ENCODE measurements at regions not wholly inside any gene's neighbourhood (a gene's known extent, or its start where the extent isn't known, plus 50 kb on each side); places are given as distances from the start of the nearest gene placed in this dataset.

DNA sequence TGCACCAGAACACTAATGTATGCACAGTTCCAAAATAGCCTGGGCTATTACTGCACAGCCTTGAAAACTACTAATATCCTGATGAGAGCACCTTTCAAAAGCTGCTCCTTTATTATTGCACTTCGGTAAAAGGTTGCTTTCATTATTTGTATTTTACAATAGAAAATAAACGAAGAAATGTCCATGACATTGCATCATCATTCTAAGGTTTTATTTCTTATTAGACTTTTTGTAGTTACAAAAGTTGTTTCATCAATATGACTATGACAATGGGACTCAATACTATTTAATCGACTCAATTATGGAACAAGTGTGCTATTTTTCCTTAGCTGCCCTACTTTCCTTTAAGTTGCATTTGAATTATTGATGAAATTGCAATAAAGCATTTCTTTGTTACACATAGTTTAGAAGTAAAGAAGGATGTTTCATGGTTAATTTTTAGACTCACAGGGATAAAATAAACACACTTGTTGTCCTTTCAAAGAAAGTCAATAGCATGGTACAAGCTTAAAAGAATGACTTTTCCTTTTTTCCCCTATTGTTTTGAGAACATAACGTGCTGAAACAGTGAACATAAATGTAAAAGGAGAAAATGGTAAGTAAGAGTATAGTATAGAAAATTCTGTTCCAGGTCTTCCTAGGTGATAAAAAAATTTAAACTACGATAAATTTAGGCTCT, 407.6 kb downstream of the BCAT1 start:
- Histone ChIP-seq H3K23ac (ENCODE audit: low read depth, low read length) (0 out of 2 replicates have a peak overlapping the region, but pooled peaks have one; percentile 45), H2AFZ (replicated peaks; ENCODE audit: low read length, poor library complexity) (no peak overlapping the region)

More for the DNA sequence above, 407.6 kb downstream of the BCAT1 start:
- H4K20me1 ChIP-seq (ENCODE audit: insufficient read depth, low read length) = no peaks in the 10 kb centered on the region
- WGBS, 2 experiments (ENCODE audit: extremely low coverage in 2 of 2, insufficient read length in 1 of 2) = no CpG with 5 or more reads among the region's 5 CpGs
- TF ChIP-seq MXI1 (IDR thresholded peaks at IDR 0.05; ENCODE audit: borderline replicate concordance, low read depth, low read length) (no peak), CEBPB (IDR thresholded peaks at IDR 0.05; ENCODE audit: low read depth, low read length) (peak; percentile 72; the same call in 1 of the 2 replicates), CHD1 (IDR thresholded peaks at IDR 0.05; ENCODE audit: low read depth, low read length) (no peak), RFX5 (IDR thresholded peaks at IDR 0.05; ENCODE audit: low read depth, low read length) (no peak)
- no peak overlapping the region for H2AK9ac ChIP-seq (replicated peaks; ENCODE audit: low read depth, low read length, poor library complexity)
- H3K9ac ChIP-seq (ENCODE audit: low read depth, low read length) = no peak overlapping the region
- no peak for DNase-seq
- no peak overlapping the region for H2BK120ac ChIP-seq (ENCODE audit: low read depth, low read length)
- ATAC-seq (ENCODE audit: low read depth) = no peak
- no peak overlapping the region for H4K91ac ChIP-seq (ENCODE audit: insufficient read depth, low read depth, low read length)
- peaks cover 10% of the 10 kb centered on the region for H3K4me1 ChIP-seq (ENCODE audit: control insufficient read depth, insufficient read depth, low read length)
- no peak overlapping the region for H4K8ac ChIP-seq (ENCODE audit: low read depth in 2 of 2, low read length in 2 of 2)
- no peaks in the 10 kb centered on the region for H3K36me3 ChIP-seq (ENCODE audit: control insufficient read depth, insufficient read depth, low read length)
- H3K9me1 ChIP-seq (ENCODE audit: insufficient read depth, low read length) = peaks cover 2% of the 10 kb centered on the region; the same call in 1 of the 2 replicates
- H3K14ac ChIP-seq (replicated peaks; ENCODE audit: low read depth, low read length) = no peak overlapping the region
- no peak overlapping the region for H2BK5ac ChIP-seq (ENCODE audit: low read depth, low read length, poor library complexity, severe bottlenecking)
- BruUV-seq (replicated peaks) = no TSS peak
- intact Hi-C loops (cut with micrococcal nuclease) (no loop called here), in situ Hi-C loops (cut with MboI; ENCODE audit: low sequenced_read_pairs) (no loop called here), dilution Hi-C loops (cut with HindIII; ENCODE audit: low sequenced_read_pairs, unreplicated experiment) (no loop called here)
- no peak overlapping the region for H3K4me3 ChIP-seq (ENCODE audit: insufficient read depth, low read depth, low read length)
- no peak overlapping the region for H4K5ac ChIP-seq (ENCODE audit: low read depth, low read length)
- no peak overlapping the region; the same call in 1 of the 2 replicates for H3K18ac ChIP-seq (ENCODE audit: low read depth, low read length)
- H3K4me2 ChIP-seq (ENCODE audit: low read depth, low read length) = no peak overlapping the region
- H3K56ac ChIP-seq (ENCODE audit: extremely low read depth, insufficient read depth, low read length) = no peak overlapping the region
- ChIA-PET POLR2A (ENCODE audit: unreplicated experiment) (no interaction called here), CTCF (no interaction called here)
- H3K4ac ChIP-seq (ENCODE audit: low read depth, low read length) = no peak overlapping the region
- H3K27ac ChIP-seq (ENCODE audit: insufficient read depth, low read length) = no peak overlapping the region
- H3K9me3 ChIP-seq (ENCODE audit: control insufficient read depth, insufficient read depth, low read length) = no peaks in the 10 kb centered on the region
- H2BK20ac ChIP-seq (ENCODE audit: low read depth, low read length) = no peak overlapping the region
- H2AK5ac ChIP-seq (ENCODE audit: low read depth, low read length) = no peak overlapping the region
- H2BK15ac ChIP-seq (ENCODE audit: low read depth, low read length) = no peak overlapping the region
- peaks cover 18 to 43% of the 10 kb centered on the region in 2 experiments; a peak in 3 of 4 replicates for H3K79me1 ChIP-seq (ENCODE audit: low read depth in 1 of 2, low read length in 2 of 2)
- H3K27me3 ChIP-seq (ENCODE audit: control insufficient read depth, insufficient read depth, low read length) = no peaks in the 10 kb centered on the region

All from IMR-90 (cell line).